SK-N-SH treated with all-trans-retinoic acid at 6 μM for 48 hours (cell line): ENCODE measurements at regions not wholly inside any gene's neighbourhood (a gene's known extent, or its start where the extent isn't known, plus 50 kb on each side); places are given as distances from the start of the nearest gene placed in this dataset.
"Not testable (repeated sequence)": the region's sequence is repeated elsewhere in the genome, so short reads cannot be mapped to it uniquely, and the experiment has no call there.

Source experiments
- ARNTL ChIP-seq: fragments of 450-650 bp; formaldehyde crosslinking; IDR thresholded peaks from 2 replicates; pipeline ENCODE4 v1.5.0; 2020; ENCODE audit warnings: low read depth, mild to moderate bottlenecking, moderate library complexity, borderline replicate concordance
- GLIS3 ChIP-seq: fragments of 250-450 bp; sonication (Bioruptor Pico); IDR thresholded peaks from 2 replicates; pipeline ENCODE4 v1.5.0; 2020; ENCODE audit warnings: mild to moderate bottlenecking, moderate library complexity
- ISL1 ChIP-seq: fragments of 250-450 bp; sonication (Bioruptor Pico); IDR thresholded peaks from 2 replicates; pipeline ENCODE4 v2.1.2; 2022; ENCODE audit warnings: mild to moderate bottlenecking, moderate library complexity
- OSR1 ChIP-seq: fragments of 250-450 bp; sonication (Bioruptor Pico); IDR thresholded peaks from 2 replicates; pipeline ENCODE4 v1.8.0; 2022; ENCODE audit warnings: moderate library complexity, mild to moderate bottlenecking, inconsistent platforms
- PPARA ChIP-seq: fragments of 250-450 bp; sonication (Bioruptor Pico); IDR thresholded peaks from 2 replicates; pipeline ENCODE4 v1.5.0; 2020; ENCODE audit warnings: mild to moderate bottlenecking, borderline replicate concordance
- RARB ChIP-seq: fragments of 250-450 bp; sonication (Bioruptor Pico); IDR thresholded peaks from 2 replicates; pipeline ENCODE4 v1.8.0; 2021; ENCODE audit warnings: mild to moderate bottlenecking, moderate library complexity
- SNAI2 ChIP-seq: fragments of 250-450 bp; sonication (Bioruptor Pico); IDR thresholded peaks from 2 replicates; pipeline ENCODE4 v1.5.0; 2020; ENCODE audit warnings: mild to moderate bottlenecking, moderate library complexity
- TCF4 ChIP-seq: fragments of 250-450 bp; sonication (Bioruptor Pico); IDR thresholded peaks from 2 replicates; pipeline ENCODE4 v1.8.0; 2021; ENCODE audit warnings: mild to moderate bottlenecking, moderate library complexity, borderline replicate concordance
- ZFP3 ChIP-seq: fragments of 250-450 bp; sonication (Bioruptor Pico); IDR thresholded peaks from 2 replicates; pipeline ENCODE4 v1.5.0; 2020; ENCODE audit warnings: mild to moderate bottlenecking, moderate library complexity
- ZFP30 ChIP-seq: fragments of 450-650 bp; formaldehyde crosslinking; IDR thresholded peaks from 2 replicates; pipeline ENCODE4 v1.5.0; 2022; ENCODE audit warnings: mild to moderate bottlenecking, moderate library complexity
- ZNF70 ChIP-seq: fragments of 450-650 bp; formaldehyde crosslinking; IDR thresholded peaks from 2 replicates; pipeline ENCODE4 v1.5.0; 2020; ENCODE audit warnings: mild to moderate bottlenecking, moderate library complexity
- TF ChIP-seq, protein P1 (sequence below): fragments of 250-450 bp; sonication (Bioruptor Pico); IDR thresholded peaks from 2 replicates; pipeline ENCODE4 v1.5.1; 2020; ENCODE audit warnings: low read depth, mild to moderate bottlenecking, moderate library complexity
- TF ChIP-seq, protein P2 (sequence below): fragments of 250-450 bp; sonication (Bioruptor Pico); IDR thresholded peaks from 2 replicates; pipeline ENCODE4 v1.8.0; 2020; ENCODE audit warnings: mild to moderate bottlenecking, moderate library complexity, borderline replicate concordance
- TF ChIP-seq, protein P3 (sequence below): fragments of 250-450 bp; sonication (Bioruptor Pico); IDR thresholded peaks from 2 replicates; pipeline ENCODE4 v1.8.0; 2021; ENCODE audit warnings: low read depth, mild to moderate bottlenecking, moderate library complexity, borderline replicate concordance

DNA sequence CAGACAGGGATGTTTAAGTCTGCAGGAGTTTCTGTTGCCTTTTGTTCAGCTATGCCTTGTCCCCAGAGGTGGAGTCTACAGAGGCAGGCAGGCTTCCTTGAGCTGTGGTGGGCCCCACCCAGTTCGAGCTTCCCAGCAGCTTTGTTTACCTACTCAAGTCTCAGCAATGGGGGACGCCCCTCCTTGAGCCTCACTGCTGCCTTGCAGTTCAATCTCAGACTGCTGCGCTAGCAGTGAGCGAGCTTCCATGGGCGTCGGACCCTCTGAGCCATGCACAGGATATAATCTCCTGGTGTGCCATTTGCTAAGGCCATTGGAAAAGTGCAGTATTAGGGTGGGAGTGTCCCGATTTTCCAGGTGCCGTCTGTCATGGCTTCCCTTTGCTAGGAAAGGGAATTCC, 760.3 kb downstream of the SLC4A3 start:
- TF ChIP-seq ISL1; RARB (CRISPR knock-in tag); ZFP3 (CRISPR knock-in tag); ZNF70 (CRISPR knock-in tag); GLIS3 (CRISPR knock-in tag); SNAI2 (CRISPR knock-in tag); TCF4 (CRISPR knock-in tag); ZFP30 (CRISPR knock-in tag); ARNTL (CRISPR knock-in tag); PPARA (CRISPR knock-in tag); OSR1 (CRISPR knock-in tag): not testable (repeated sequence)
- TF ChIP-seq, protein P1, sequence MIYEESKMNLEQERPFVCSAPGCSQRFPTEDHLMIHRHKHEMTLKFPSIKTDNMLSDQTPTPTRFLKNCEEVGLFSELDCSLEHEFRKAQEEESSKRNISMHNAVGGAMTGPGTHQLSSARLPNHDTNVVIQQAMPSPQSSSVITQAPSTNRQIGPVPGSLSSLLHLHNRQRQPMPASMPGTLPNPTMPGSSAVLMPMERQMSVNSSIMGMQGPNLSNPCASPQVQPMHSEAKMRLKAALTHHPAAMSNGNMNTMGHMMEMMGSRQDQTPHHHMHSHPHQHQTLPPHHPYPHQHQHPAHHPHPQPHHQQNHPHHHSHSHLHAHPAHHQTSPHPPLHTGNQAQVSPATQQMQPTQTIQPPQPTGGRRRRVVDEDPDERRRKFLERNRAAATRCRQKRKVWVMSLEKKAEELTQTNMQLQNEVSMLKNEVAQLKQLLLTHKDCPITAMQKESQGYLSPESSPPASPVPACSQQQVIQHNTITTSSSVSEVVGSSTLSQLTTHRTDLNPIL (CRISPR knock-in tag): not testable (repeated sequence)
- TF ChIP-seq, protein P2, sequence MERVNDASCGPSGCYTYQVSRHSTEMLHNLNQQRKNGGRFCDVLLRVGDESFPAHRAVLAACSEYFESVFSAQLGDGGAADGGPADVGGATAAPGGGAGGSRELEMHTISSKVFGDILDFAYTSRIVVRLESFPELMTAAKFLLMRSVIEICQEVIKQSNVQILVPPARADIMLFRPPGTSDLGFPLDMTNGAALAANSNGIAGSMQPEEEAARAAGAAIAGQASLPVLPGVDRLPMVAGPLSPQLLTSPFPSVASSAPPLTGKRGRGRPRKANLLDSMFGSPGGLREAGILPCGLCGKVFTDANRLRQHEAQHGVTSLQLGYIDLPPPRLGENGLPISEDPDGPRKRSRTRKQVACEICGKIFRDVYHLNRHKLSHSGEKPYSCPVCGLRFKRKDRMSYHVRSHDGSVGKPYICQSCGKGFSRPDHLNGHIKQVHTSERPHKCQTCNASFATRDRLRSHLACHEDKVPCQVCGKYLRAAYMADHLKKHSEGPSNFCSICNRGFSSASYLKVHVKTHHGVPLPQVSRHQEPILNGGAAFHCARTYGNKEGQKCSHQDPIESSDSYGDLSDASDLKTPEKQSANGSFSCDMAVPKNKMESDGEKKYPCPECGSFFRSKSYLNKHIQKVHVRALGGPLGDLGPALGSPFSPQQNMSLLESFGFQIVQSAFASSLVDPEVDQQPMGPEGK (CRISPR knock-in tag): not testable (repeated sequence)
- TF ChIP-seq, protein P3, sequence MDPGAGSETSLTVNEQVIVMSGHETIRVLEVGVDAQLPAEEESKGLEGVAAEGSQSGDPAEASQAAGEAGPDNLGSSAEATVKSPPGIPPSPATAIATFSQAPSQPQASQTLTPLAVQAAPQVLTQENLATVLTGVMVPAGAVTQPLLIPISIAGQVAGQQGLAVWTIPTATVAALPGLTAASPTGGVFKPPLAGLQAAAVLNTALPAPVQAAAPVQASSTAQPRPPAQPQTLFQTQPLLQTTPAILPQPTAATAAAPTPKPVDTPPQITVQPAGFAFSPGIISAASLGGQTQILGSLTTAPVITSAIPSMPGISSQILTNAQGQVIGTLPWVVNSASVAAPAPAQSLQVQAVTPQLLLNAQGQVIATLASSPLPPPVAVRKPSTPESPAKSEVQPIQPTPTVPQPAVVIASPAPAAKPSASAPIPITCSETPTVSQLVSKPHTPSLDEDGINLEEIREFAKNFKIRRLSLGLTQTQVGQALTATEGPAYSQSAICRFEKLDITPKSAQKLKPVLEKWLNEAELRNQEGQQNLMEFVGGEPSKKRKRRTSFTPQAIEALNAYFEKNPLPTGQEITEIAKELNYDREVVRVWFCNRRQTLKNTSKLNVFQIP (CRISPR knock-in tag): not testable (repeated sequence)
